PFSK-1 (cell line): ENCODE measurements at regions not wholly inside any gene's neighbourhood (a gene's known extent, or its start where the extent isn't known, plus 50 kb on each side); places are given as distances from the start of the nearest gene placed in this dataset.

ENCODE experiments used
- POLR2AphosphoS5 ChIP-seq: IDR thresholded peaks from 2 replicates; pipeline ENCODE4 v1.6.1; 2012; ENCODE audit warnings: low read depth, mild to moderate bottlenecking, control low read depth, low read length, moderate library complexity
- SIN3A ChIP-seq: IDR thresholded peaks from 2 replicates; pipeline ENCODE4 v1.6.1; 2012; ENCODE audit warnings: mild to moderate bottlenecking, low read length, moderate library complexity, borderline replicate concordance; ENCODE audit not compliant: insufficient read depth
- TAF1 ChIP-seq: IDR thresholded peaks from 2 replicates; pipeline ENCODE4 v1.6.1; 2012; ENCODE audit warnings: low read length, control low read depth, borderline replicate concordance; ENCODE audit not compliant: insufficient read depth
- TF ChIP-seq, protein P1 (sequence below), 2 experiments: IDR thresholded peaks; 2 replicates each; pipeline versions ENCODE4 v1.6.1 to v1.8.0; 2011 to 2012; ENCODE audit warnings: low read depth in 2 of 2, low read length in 2 of 2, control low read depth in 1 of 2, inconsistent platforms in 1 of 2, mild to moderate bottlenecking in 1 of 2, moderate library complexity in 1 of 2; ENCODE audit not compliant: insufficient read depth in 1 of 2

- TF ChIP-seq POLR2AphosphoS5, result no peak
- no peak for TF ChIP-seq TAF1
- TF ChIP-seq SIN3A, result no peak
- TF ChIP-seq, protein P1, sequence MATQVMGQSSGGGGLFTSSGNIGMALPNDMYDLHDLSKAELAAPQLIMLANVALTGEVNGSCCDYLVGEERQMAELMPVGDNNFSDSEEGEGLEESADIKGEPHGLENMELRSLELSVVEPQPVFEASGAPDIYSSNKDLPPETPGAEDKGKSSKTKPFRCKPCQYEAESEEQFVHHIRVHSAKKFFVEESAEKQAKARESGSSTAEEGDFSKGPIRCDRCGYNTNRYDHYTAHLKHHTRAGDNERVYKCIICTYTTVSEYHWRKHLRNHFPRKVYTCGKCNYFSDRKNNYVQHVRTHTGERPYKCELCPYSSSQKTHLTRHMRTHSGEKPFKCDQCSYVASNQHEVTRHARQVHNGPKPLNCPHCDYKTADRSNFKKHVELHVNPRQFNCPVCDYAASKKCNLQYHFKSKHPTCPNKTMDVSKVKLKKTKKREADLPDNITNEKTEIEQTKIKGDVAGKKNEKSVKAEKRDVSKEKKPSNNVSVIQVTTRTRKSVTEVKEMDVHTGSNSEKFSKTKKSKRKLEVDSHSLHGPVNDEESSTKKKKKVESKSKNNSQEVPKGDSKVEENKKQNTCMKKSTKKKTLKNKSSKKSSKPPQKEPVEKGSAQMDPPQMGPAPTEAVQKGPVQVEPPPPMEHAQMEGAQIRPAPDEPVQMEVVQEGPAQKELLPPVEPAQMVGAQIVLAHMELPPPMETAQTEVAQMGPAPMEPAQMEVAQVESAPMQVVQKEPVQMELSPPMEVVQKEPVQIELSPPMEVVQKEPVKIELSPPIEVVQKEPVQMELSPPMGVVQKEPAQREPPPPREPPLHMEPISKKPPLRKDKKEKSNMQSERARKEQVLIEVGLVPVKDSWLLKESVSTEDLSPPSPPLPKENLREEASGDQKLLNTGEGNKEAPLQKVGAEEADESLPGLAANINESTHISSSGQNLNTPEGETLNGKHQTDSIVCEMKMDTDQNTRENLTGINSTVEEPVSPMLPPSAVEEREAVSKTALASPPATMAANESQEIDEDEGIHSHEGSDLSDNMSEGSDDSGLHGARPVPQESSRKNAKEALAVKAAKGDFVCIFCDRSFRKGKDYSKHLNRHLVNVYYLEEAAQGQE (IDR thresholded peaks at IDR 0.05; ENCODE audit: insufficient read depth in 1 of 2, low read depth in 2 of 2, low read length in 2 of 2), result no peak
Observed at GRCh38 chr7:25852939-25853271, 299.1 kb upstream of the NFE2L3 start.
